Neural cell (in vitro differentiated cells): ENCODE measurements at regions not wholly inside any gene's neighbourhood (a gene's known extent, or its start where the extent isn't known, plus 50 kb on each side); places are given as distances from the start of the nearest gene placed in this dataset.

Experiments used
- H2AFZ ChIP-seq: fragments of 200-600, 300-800 bp; sonication (generic), shearing (Covaris generic); 2 replicates; pipeline ENCODE4 v1.6.0; 2014; ENCODE audit warnings: low read depth, mild to moderate bottlenecking, antibody characterized with exemption, low read length, moderate library complexity
- H3F3A ChIP-seq: fragments of 200-600 bp; shearing (Covaris generic); 2 replicates; pipeline ENCODE4 v1.6.1; 2016; ENCODE audit warnings: mild to moderate bottlenecking, moderate library complexity, mixed read lengths, antibody characterized with exemption, low read length; ENCODE audit not compliant: insufficient read depth, poor library complexity, severe bottlenecking
- H3K27ac ChIP-seq: fragments of 200-600, 300-800 bp; sonication (generic), shearing (Covaris generic); 2 replicates; pipeline ENCODE4 v1.5.1; 2014; ENCODE audit warnings: mild to moderate bottlenecking, low read length, moderate library complexity
- H3K27me3 ChIP-seq: fragments of 300-800, 200-600 bp; sonication (generic), shearing (Covaris generic); 2 replicates; pipeline ENCODE4 v1.6.0; 2014; ENCODE audit warnings: mild to moderate bottlenecking, low read depth, low read length, moderate library complexity; ENCODE audit not compliant: insufficient read depth
- H3K36me3 ChIP-seq: fragments of 300-800, 200-600 bp; sonication (generic), shearing (Covaris generic); 2 replicates; pipeline ENCODE4 v1.5.1; 2014; ENCODE audit warnings: mild to moderate bottlenecking, antibody characterized with exemption, low read length, moderate library complexity; ENCODE audit not compliant: insufficient read depth
- H3K4me2 ChIP-seq: fragments of 300-800, 200-600 bp; sonication (generic), shearing (Covaris generic); 2 replicates; pipeline ENCODE4 v1.6.0; 2014; ENCODE audit warnings: mild to moderate bottlenecking, low read length
- H3K4me3 ChIP-seq: fragments of 300-800, 200-600 bp; sonication (generic), shearing (Covaris generic); 2 replicates; pipeline ENCODE4 v1.5.1; 2014; ENCODE audit warnings: mild to moderate bottlenecking, low read length, moderate library complexity
- H3K79me2 ChIP-seq: fragments of 200-600 bp; shearing (Covaris generic); replicated peaks from 2 replicates; pipeline ENCODE4 v1.6.0; 2014; ENCODE audit warnings: mild to moderate bottlenecking, low read length, moderate library complexity; ENCODE audit not compliant: insufficient read depth
- H3K9ac ChIP-seq: fragments of 300-800, 200-600 bp; sonication (generic), shearing (Covaris generic); 2 replicates; pipeline ENCODE4 v1.6.1; 2016; ENCODE audit warnings: mild to moderate bottlenecking, low read length, mixed read lengths
- H3K9me2 ChIP-seq: fragments of 200-600 bp; shearing (Covaris generic); 2 replicates; pipeline ENCODE4 v1.6.1; 2016; ENCODE audit warnings: mild to moderate bottlenecking, low read length, mixed read lengths; ENCODE audit not compliant: insufficient read depth
- H3K9me3 ChIP-seq: fragments of 200-600, 300-800 bp; sonication (generic), shearing (Covaris generic); 2 replicates; pipeline ENCODE4 v1.6.1; 2016; ENCODE audit warnings: mild to moderate bottlenecking, mixed run types, low read length, moderate library complexity, mixed read lengths
- H4K20me1 ChIP-seq: fragments of 200-600 bp; shearing (Covaris generic); 2 replicates; pipeline ENCODE4 v1.6.1; 2016; ENCODE audit warnings: mild to moderate bottlenecking, mixed run types; ENCODE audit not compliant: insufficient read depth
- CTCF ChIP-seq: fragments of 450-650 bp; IDR thresholded peaks from 2 replicates; pipeline ENCODE4 v1.5.1; 2014; ENCODE audit warnings: antibody characterized with exemption, mild to moderate bottlenecking, moderate library complexity; ENCODE audit not compliant: poor library complexity, severe bottlenecking
- EP300 ChIP-seq: fragments of 450-650 bp; conservative IDR thresholded peaks from 2 replicates; pipeline ENCODE4 v1.6.1; 2014; ENCODE audit warnings: antibody characterized with exemption, mild to moderate bottlenecking, moderate library complexity; ENCODE audit not compliant: poor library complexity, severe bottlenecking
- EZH2 ChIP-seq: fragments of 200-600, 300-800 bp; shearing (Covaris generic), sonication (generic); IDR thresholded peaks from 2 replicates; pipeline ENCODE4 v1.6.1; 2014; ENCODE audit warnings: antibody characterized with exemption, low read length, borderline replicate concordance, mild to moderate bottlenecking; ENCODE audit not compliant: insufficient read depth, poor library complexity, severe bottlenecking
- MXI1 ChIP-seq: fragments of 450-650 bp; conservative IDR thresholded peaks from 2 replicates; pipeline ENCODE4 v1.6.1; 2014; ENCODE audit warnings: antibody characterized with exemption, mild to moderate bottlenecking; ENCODE audit not compliant: poor library complexity, severe bottlenecking
- POLR2AphosphoS5 ChIP-seq: IDR thresholded peaks from 2 replicates; pipeline ENCODE4 v1.6.1; 2012
- RAD21 ChIP-seq: fragments of 450-650 bp; conservative IDR thresholded peaks from 2 replicates; pipeline ENCODE4 v1.6.1; 2014; ENCODE audit warnings: antibody characterized with exemption, mild to moderate bottlenecking, moderate library complexity
- REST ChIP-seq: IDR thresholded peaks from 2 replicates; pipeline ENCODE4 v1.6.1; 2012; ENCODE audit warnings: borderline replicate concordance
- SMC3 ChIP-seq: fragments of 450-650 bp; conservative IDR thresholded peaks from 2 replicates; pipeline ENCODE4 v1.6.1; 2014; ENCODE audit warnings: antibody characterized with exemption, mild to moderate bottlenecking, moderate library complexity; ENCODE audit not compliant: poor library complexity
- TAF1 ChIP-seq: IDR thresholded peaks from 2 replicates; pipeline ENCODE4 v1.6.1; 2012; ENCODE audit warnings: low read depth

GRCh38 chr4:104169437-104169836 is 325.3 kb downstream of the CXXC4 start:
- H3K9me2 ChIP-seq: no peaks in the 10 kb centered on the region
- H3K9ac ChIP-seq: no peak overlapping the region
- no peaks in the 10 kb centered on the region for H4K20me1 ChIP-seq
- no peak overlapping the region for H3K27ac ChIP-seq
- H3K4me3 ChIP-seq: no peak overlapping the region
- H3K9me3 ChIP-seq: no peaks in the 10 kb centered on the region
- no peaks in the 10 kb centered on the region for H3K36me3 ChIP-seq
- H3K79me2 ChIP-seq: no peaks in the 10 kb centered on the region
- no peak overlapping the region for H3K4me2 ChIP-seq
- TF ChIP-seq MXI1: no peak
- TF ChIP-seq POLR2AphosphoS5: no peak
- H3F3A ChIP-seq: no peaks in the 10 kb centered on the region
- no peak overlapping the region for H2AFZ ChIP-seq
- H3K27me3 ChIP-seq: no peaks in the 10 kb centered on the region

- no peaks in the 10 kb centered on the region for H3K9me2 ChIP-seq
- H3K27ac ChIP-seq: no peak overlapping the region
- no peak for TF ChIP-seq EP300
- no peaks in the 10 kb centered on the region for H3K9me3 ChIP-seq
- H4K20me1 ChIP-seq: no peaks in the 10 kb centered on the region
- H3F3A ChIP-seq: no peaks in the 10 kb centered on the region
- H3K9ac ChIP-seq: no peak overlapping the region
- H3K4me3 ChIP-seq: no peak overlapping the region
- H3K27me3 ChIP-seq: no peaks in the 10 kb centered on the region
- H3K36me3 ChIP-seq: no peaks in the 10 kb centered on the region
- no peak overlapping the region for H2AFZ ChIP-seq
- H3K79me2 ChIP-seq: no peaks in the 10 kb centered on the region
- H3K4me2 ChIP-seq: no peak overlapping the region
Observed at GRCh38 chr4:104166749-104167148, 327.9 kb downstream of the CXXC4 start.

- H3K9ac ChIP-seq: no peak overlapping the region
- H3K27ac ChIP-seq: no peak overlapping the region
- H3K27me3 ChIP-seq: no peaks in the 10 kb centered on the region
- H3K9me3 ChIP-seq: no peaks in the 10 kb centered on the region
- H3K9me2 ChIP-seq: no peaks in the 10 kb centered on the region
- no peak overlapping the region for H3K4me3 ChIP-seq
- TF ChIP-seq EP300 (no peak), EZH2 (no peak), SMC3 (no peak), TAF1 (no peak), CTCF (no peak), POLR2AphosphoS5 (no peak), MXI1 (no peak), REST (no peak), RAD21 (no peak)
- H3F3A ChIP-seq: no peaks in the 10 kb centered on the region
- no peaks in the 10 kb centered on the region for H3K36me3 ChIP-seq
- no peak overlapping the region for H3K4me2 ChIP-seq
- H4K20me1 ChIP-seq: no peaks in the 10 kb centered on the region
- no peak overlapping the region for H2AFZ ChIP-seq
- no peaks in the 10 kb centered on the region for H3K79me2 ChIP-seq
Observed at GRCh38 chr4:104163820-104164219, 330.9 kb downstream of the CXXC4 start.
